SK-N-MC (cell line): ENCODE measurements at regions not wholly inside any gene's neighbourhood (a gene's known extent, or its start where the extent isn't known, plus 50 kb on each side); places are given as distances from the start of the nearest gene placed in this dataset.

Experiments
- DNase-seq: peaks from one replicate; pipeline ENCODE4 v3.0.0-alpha.2; 2011; ENCODE audit warnings: low read depth, low spot score
- H3K27ac ChIP-seq: fragments of 200-600 bp; sonication (generic); 2 replicates; pipeline ENCODE4 v1.5.1; 2016; ENCODE audit warnings: mixed run types
- H3K36me3 ChIP-seq: fragments of 200-600 bp; sonication (generic); 2 replicates; pipeline ENCODE4 v1.6.1; 2017; ENCODE audit warnings: antibody characterized with exemption, low read length, mixed read lengths; ENCODE audit not compliant: insufficient read depth
- H3K4me3 ChIP-seq: fragments of 200-600 bp; sonication (generic); 2 replicates; pipeline ENCODE4 v1.5.1; 2016
- H3K9ac ChIP-seq: fragments of 200-600 bp; sonication (generic); 2 replicates; pipeline ENCODE4 v1.8.0; 2017; ENCODE audit warnings: mixed run types, mixed read lengths; ENCODE audit not compliant: insufficient read length
- H3K9me3 ChIP-seq: fragments of 200-600 bp; sonication (generic); 2 replicates; pipeline ENCODE4 v1.6.1; 2017; ENCODE audit warnings: low read depth, mild to moderate bottlenecking, antibody characterized with exemption, low read length, moderate library complexity, mixed read lengths
- EZH2 ChIP-seq: fragments of 200-600 bp; sonication (generic); IDR thresholded peaks from one replicate; pipeline ENCODE4 v1.6.1; 2017; ENCODE audit warnings: antibody characterized with exemption
- FOXP2 ChIP-seq: optimal IDR thresholded peaks from 2 replicates; pipeline ENCODE3; 2011; ENCODE audit warnings: mild to moderate bottlenecking, moderate library complexity; ENCODE audit not compliant: insufficient read depth; ENCODE audit errors: extremely low read length, control extremely low read depth
- POLR2AphosphoS5 ChIP-seq: IDR thresholded peaks from 2 replicates; pipeline ENCODE4 v1.6.1; 2012; ENCODE audit warnings: mild to moderate bottlenecking, low read depth, low read length, borderline replicate concordance

DNA sequence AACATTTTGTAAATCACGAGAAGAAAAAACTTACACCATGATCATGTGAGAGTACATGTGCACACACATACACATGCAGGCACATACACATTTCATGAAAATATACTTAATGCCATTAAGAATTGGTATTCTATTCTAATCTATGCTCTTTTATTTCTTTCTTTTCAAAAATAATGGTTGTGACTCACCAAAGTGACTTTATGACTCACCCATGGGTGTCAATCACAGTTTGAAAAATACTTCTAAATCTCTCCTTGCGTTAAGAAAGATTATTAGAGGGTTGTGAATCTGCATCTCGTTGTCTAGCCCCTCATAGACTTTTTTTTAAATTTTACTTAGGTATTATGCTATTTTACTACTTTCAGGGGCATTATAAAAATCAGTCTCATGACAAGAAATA lies 254.2 kb downstream of the TUSC7 start:
- Histone ChIP-seq H3K4me3 (no peak overlapping the region), H3K27ac (no peak overlapping the region), H3K36me3 (no peaks in the 10 kb centered on the region), H3K9ac (no peak overlapping the region), H3K9me3 (no peaks in the 10 kb centered on the region)
- TF ChIP-seq POLR2AphosphoS5 (no peak), EZH2 (no peak), FOXP2 (no peak)
- DNase-seq = no peak

DNA sequence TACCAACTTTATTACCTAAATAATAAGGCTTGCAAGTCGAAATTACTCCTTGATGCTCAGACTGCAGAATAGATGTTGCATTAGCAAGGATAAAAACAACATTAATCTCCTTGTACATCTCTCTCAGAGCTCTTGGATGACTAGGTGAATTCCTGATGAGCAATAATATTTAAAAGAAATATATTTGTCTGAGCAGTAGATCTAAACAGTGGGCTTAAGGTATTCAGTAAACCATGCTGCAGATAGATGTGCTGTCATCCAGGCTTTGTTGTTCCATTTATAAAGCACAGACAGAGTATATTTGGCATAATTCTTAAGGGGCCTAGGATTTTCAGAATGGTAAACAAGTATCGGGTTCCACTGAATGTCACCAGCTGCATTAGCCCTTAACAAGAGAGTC lies 257.1 kb downstream of the TUSC7 start:
- no peak for TF ChIP-seq POLR2AphosphoS5
- no peak for TF ChIP-seq FOXP2
- TF ChIP-seq EZH2 = no peak
- no peak overlapping the region for H3K9ac ChIP-seq
- no peak for DNase-seq
- no peaks in the 10 kb centered on the region for H3K9me3 ChIP-seq
- no peak overlapping the region for H3K4me3 ChIP-seq
- no peak overlapping the region for H3K27ac ChIP-seq
- H3K36me3 ChIP-seq = no peaks in the 10 kb centered on the region

GRCh38 chr3:116969135-116969534 lies 259.6 kb downstream of the TUSC7 start:
- Histone ChIP-seq H3K4me3 (no peak overlapping the region), H3K36me3 (no peaks in the 10 kb centered on the region), H3K9me3 (no peaks in the 10 kb centered on the region), H3K27ac (no peak overlapping the region), H3K9ac (no peak overlapping the region)
- TF ChIP-seq FOXP2 (no peak), POLR2AphosphoS5 (no peak), EZH2 (no peak)
- DNase-seq = no peak

- no peak for DNase-seq
- TF ChIP-seq FOXP2 (no peak), POLR2AphosphoS5 (no peak), EZH2 (no peak)
- Histone ChIP-seq H3K27ac (no peak overlapping the region), H3K36me3 (no peaks in the 10 kb centered on the region), H3K9ac (no peak overlapping the region), H3K9me3 (no peaks in the 10 kb centered on the region), H3K4me3 (no peak overlapping the region)
Measured at GRCh38 chr3:116969646-116970045, 260.1 kb downstream of the TUSC7 start.

DNA sequence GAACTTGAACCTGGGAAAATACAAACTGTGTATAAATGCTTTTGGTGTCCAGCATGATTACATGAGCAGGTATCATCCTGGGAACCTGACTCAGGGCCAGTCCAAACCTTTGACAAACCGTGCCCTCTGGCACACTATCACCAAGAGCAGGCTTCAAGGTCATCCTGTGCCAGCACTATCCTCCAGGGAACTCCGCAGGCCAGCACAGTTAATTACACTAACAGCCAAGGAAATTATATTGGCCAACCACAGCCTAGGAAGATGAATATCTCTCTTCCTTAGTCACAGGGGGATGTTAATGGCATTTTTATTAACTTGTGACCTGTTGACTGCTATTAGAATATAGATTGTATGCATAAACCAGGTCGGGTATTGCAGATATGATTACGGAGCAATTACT lies 262.0 kb downstream of the TUSC7 start:
- H3K4me3 ChIP-seq = no peak overlapping the region
- no peak overlapping the region for H3K9ac ChIP-seq
- H3K36me3 ChIP-seq = no peaks in the 10 kb centered on the region
- no peak for DNase-seq
- H3K9me3 ChIP-seq = no peaks in the 10 kb centered on the region
- no peak for TF ChIP-seq FOXP2
- TF ChIP-seq EZH2 = no peak
- TF ChIP-seq POLR2AphosphoS5 = no peak
- no peak overlapping the region for H3K27ac ChIP-seq

DNA sequence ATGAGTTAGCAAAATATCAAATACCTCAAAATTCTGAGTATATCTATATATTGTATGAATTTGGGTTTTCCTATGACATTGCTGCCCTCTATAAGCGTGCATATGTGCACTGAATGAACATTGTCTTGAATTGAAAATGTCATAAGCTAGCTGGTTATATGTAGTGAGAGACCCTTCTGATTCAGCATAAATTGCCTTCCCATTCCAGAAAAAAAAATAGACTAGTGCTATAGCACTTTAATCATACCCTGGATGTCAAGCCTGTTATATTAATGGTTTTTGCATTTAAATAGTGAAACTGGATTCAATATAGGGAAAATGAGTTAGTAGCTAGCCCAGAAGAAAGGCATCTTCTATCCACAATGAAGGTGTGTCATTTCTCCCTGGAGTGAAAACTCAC lies 265.1 kb downstream of the TUSC7 start:
- Histone ChIP-seq H3K9me3 (no peaks in the 10 kb centered on the region), H3K27ac (no peak overlapping the region), H3K9ac (no peak overlapping the region), H3K36me3 (no peaks in the 10 kb centered on the region), H3K4me3 (no peak overlapping the region)
- no peak for DNase-seq
- TF ChIP-seq POLR2AphosphoS5 (no peak), FOXP2 (no peak), EZH2 (no peak)

GRCh38 chr3:116977441-116977840 lies 267.9 kb downstream of the TUSC7 start:
- Histone ChIP-seq H3K9me3 (no peaks in the 10 kb centered on the region), H3K36me3 (no peaks in the 10 kb centered on the region), H3K27ac (no peak overlapping the region), H3K4me3 (no peak overlapping the region), H3K9ac (no peak overlapping the region)
- DNase-seq = no peak
- no peak for TF ChIP-seq FOXP2
- TF ChIP-seq POLR2AphosphoS5 = no peak
- TF ChIP-seq EZH2 = no peak

DNA sequence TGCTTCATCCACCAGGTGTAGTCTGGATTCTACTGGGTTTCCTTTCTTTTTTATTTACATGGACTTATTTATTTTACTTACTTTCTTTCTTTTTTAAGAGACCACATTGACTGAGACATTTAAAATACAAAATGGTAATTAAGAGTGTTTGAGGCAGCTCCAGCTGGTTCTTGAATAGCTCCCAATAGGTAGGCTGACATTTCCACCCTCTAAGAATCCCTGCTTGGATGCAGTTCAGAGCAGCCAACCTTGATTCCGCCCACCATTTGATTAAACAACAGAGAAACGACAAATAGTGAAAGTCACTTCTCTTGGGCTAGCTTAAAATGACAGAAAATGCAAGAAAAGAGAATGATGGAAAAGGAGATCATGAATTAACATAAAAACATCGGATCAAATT lies 270.5 kb downstream of the TUSC7 start:
- no peaks in the 10 kb centered on the region for H3K36me3 ChIP-seq
- no peak overlapping the region for H3K27ac ChIP-seq
- no peak overlapping the region for H3K4me3 ChIP-seq
- no peak for DNase-seq
- no peak overlapping the region for H3K9ac ChIP-seq
- TF ChIP-seq POLR2AphosphoS5 = no peak
- TF ChIP-seq FOXP2 = no peak
- no peak for TF ChIP-seq EZH2
- no peaks in the 10 kb centered on the region for H3K9me3 ChIP-seq

- Histone ChIP-seq H3K27ac (no peak overlapping the region), H3K9me3 (no peaks in the 10 kb centered on the region), H3K36me3 (no peaks in the 10 kb centered on the region), H3K9ac (no peak overlapping the region), H3K4me3 (no peak overlapping the region)
- no peak for DNase-seq
- TF ChIP-seq POLR2AphosphoS5 (no peak), EZH2 (no peak), FOXP2 (no peak)
Measured at GRCh38 chr3:116981089-116981488, 271.5 kb downstream of the TUSC7 start.
